ENCODE measurements at regions not wholly inside any gene's neighbourhood (a gene's known extent, or its start where the extent isn't known, plus 50 kb on each side); places are given as distances from the start of the nearest gene placed in this dataset.

DNA sequence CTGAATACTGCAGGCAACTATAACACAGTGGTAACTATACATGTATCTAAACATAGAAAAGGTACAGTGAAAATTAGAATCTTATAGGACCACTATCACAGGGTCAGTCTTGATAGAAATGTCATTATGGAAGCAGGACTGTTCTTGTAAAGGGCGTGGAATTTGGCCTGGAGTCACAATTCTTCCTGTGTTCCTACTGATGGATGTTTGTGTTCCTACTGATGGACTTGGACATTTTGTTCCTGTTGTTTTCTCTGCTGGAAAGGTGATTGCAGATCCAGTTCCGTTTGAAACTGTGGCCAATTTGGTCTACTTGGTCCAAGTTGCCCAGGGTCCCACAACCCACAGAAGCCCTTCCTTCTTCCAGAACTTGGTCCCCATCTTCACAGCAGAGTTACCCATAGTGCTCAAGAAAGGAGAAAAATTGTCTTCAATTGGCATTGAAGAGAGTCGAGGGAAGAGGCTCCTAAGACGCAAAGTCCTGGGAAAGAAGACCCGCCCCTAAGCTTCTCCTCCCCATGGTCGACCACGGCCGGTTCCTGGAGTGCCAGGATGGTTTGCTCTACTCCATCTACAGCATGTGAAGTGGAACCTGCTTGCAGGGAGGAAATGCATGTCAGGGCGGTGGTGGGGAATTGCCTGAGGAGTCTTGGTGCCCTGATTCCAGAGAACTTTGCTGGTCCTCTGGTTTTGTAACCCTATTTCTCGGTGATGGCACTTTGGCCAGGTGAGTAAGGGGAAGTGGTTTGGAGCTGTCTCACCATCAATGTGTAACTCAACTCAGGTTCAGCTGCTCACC lies 102.8 kb upstream of the RAB12 start:
- TF ChIP-seq, protein P1, sequence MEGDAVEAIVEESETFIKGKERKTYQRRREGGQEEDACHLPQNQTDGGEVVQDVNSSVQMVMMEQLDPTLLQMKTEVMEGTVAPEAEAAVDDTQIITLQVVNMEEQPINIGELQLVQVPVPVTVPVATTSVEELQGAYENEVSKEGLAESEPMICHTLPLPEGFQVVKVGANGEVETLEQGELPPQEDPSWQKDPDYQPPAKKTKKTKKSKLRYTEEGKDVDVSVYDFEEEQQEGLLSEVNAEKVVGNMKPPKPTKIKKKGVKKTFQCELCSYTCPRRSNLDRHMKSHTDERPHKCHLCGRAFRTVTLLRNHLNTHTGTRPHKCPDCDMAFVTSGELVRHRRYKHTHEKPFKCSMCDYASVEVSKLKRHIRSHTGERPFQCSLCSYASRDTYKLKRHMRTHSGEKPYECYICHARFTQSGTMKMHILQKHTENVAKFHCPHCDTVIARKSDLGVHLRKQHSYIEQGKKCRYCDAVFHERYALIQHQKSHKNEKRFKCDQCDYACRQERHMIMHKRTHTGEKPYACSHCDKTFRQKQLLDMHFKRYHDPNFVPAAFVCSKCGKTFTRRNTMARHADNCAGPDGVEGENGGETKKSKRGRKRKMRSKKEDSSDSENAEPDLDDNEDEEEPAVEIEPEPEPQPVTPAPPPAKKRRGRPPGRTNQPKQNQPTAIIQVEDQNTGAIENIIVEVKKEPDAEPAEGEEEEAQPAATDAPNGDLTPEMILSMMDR (IDR thresholded peaks at IDR 0.05): no peak
- no peak for TF ChIP-seq POLR2A (IDR thresholded peaks at IDR 0.05)

Measured in testis (tissue), 2 donors.